ENCODE measurements at regions not wholly inside any gene's neighbourhood (a gene's known extent, or its start where the extent isn't known, plus 50 kb on each side); places are given as distances from the start of the nearest gene placed in this dataset.

DNA sequence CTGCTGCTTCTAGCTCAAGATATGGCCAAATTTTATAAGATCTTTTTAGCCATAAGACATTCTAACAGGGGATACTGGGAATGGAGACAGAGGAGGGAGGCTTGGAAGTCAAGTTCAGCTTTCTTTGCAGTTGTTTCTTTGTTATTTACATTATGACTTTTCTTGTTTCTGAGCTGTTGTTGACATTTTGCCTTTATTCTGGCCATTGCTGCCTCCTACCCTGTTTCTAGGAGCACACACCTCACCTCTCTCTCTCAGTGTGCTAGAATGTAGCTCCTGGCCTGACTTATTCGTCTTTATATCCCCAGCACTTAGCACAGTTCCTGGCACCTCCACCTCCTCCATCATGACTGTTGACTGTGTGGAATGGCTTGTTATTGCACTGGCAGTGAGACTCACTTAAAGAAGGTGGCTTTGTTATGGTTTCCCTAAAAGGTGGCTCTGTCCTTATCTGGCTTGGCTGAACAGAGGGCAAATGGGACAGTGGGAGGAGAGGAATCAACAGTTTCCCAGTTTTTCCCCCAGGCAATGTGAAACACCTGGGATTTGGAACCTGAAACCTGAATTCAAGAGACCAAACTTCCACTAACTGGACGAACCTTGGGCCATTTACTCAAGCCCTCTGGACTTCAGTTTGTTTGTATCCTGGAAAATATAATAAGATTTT is 76.1 kb upstream of the PPP2R5A start:
- no peak overlapping the region for H3K27ac Mint-ChIP-seq

DNA sequence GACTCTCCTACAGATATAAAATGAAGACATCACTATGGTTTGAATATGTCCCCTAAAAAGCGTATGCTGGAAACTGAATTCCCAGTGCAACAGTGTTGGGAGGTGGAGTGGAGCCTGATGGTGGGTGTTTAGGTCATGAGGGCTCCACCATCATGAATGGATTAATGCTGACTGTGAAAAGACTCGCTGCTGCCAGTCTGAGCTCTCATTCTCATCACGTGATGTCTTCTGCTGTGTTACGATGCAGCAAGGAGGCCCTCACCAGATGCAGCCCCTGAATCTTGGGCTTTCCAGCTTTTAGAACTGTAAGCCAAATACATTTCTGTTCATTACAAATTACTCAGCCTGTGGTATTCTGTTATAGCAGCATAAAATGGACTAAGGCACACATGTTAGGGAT is 73.8 kb upstream of the PPP2R5A start:
- WGBS (ENCODE audit: insufficient coverage): 95% methylated on average over 3 of the region's 4 CpGs
- H3K4me1 ChIP-seq (ENCODE audit: control insufficient read depth in 1 of 2, insufficient read depth in 2 of 2, low read length in 2 of 2): no peaks in the 10 kb centered on the region
- H3K4me3 ChIP-seq (replicated peaks in 1 of 3; ENCODE audit: low read depth in 2 of 3, low read length in 3 of 3): no peak overlapping the region
- no peak overlapping the region for H3K4me2 ChIP-seq (replicated peaks; ENCODE audit: extremely low read depth, low read length, poor library complexity, severe bottlenecking)
- H3K4me3 Mint-ChIP-seq: no peak overlapping the region
- H2AFZ ChIP-seq (ENCODE audit: insufficient read depth, low read depth, low read length, poor library complexity, severe bottlenecking): no peak overlapping the region
- H3K27me3 ChIP-seq (ENCODE audit: control insufficient read depth in 2 of 2, insufficient read depth in 2 of 2, low read length in 2 of 2): no peaks in the 10 kb centered on the region
- H3K4me1 Mint-ChIP-seq: peaks cover 6% of the 10 kb centered on the region
- H3K36me3 ChIP-seq (replicated peaks in 1 of 2; ENCODE audit: control insufficient read depth in 1 of 2, insufficient read depth in 2 of 2, low read length in 2 of 2): no peaks in the 10 kb centered on the region
- no peaks in the 10 kb centered on the region for H4K20me1 ChIP-seq (ENCODE audit: insufficient read depth, low read length)
- no peak overlapping the region for H3K27ac ChIP-seq (ENCODE audit: low read depth in 1 of 2, low read length in 2 of 2)
- TF ChIP-seq, protein P1, sequence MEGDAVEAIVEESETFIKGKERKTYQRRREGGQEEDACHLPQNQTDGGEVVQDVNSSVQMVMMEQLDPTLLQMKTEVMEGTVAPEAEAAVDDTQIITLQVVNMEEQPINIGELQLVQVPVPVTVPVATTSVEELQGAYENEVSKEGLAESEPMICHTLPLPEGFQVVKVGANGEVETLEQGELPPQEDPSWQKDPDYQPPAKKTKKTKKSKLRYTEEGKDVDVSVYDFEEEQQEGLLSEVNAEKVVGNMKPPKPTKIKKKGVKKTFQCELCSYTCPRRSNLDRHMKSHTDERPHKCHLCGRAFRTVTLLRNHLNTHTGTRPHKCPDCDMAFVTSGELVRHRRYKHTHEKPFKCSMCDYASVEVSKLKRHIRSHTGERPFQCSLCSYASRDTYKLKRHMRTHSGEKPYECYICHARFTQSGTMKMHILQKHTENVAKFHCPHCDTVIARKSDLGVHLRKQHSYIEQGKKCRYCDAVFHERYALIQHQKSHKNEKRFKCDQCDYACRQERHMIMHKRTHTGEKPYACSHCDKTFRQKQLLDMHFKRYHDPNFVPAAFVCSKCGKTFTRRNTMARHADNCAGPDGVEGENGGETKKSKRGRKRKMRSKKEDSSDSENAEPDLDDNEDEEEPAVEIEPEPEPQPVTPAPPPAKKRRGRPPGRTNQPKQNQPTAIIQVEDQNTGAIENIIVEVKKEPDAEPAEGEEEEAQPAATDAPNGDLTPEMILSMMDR (IDR thresholded peaks at IDR 0.05): no peak
- H3K9ac ChIP-seq (ENCODE audit: insufficient read depth, low read length, poor library complexity, severe bottlenecking): no peak overlapping the region
- H3K9me3 ChIP-seq (replicated peaks in 1 of 2; ENCODE audit: control insufficient read depth in 1 of 2, insufficient read depth in 1 of 2, low read length in 2 of 2): no peaks in the 10 kb centered on the region
- no peak overlapping the region for H3K27ac Mint-ChIP-seq
- peaks cover 1 to 2% (median 1%) of the 10 kb centered on the region in 3 donors for H3K27me3 Mint-ChIP-seq (ENCODE audit: low read depth in 3 of 3)
- H3K79me2 ChIP-seq (ENCODE audit: insufficient read depth, low read length): no peaks in the 10 kb centered on the region
- DNase-seq: no peak
- no peaks in the 10 kb centered on the region for H3K9me3 Mint-ChIP-seq
- H3K36me3 Mint-ChIP-seq: no peaks in the 10 kb centered on the region
- intact Hi-C loops (cut with micrococcal nuclease): no loop called here

More for the DNA sequence above, 76.1 kb upstream of the PPP2R5A start:
- no peak overlapping the region for H3K4me3 ChIP-seq (replicated peaks in 1 of 3; ENCODE audit: low read depth in 2 of 3, low read length in 3 of 3)
- Mint-ChIP-seq H3K36me3 (no peaks in the 10 kb centered on the region), H3K9me3 (no peaks in the 10 kb centered on the region), H3K27me3 (ENCODE audit: low read depth in 3 of 3) (no peaks in the 10 kb centered on the region), H3K4me1 (peaks cover 3% of the 10 kb centered on the region), H3K4me3 (no peak overlapping the region)
- H3K36me3 ChIP-seq (replicated peaks in 1 of 2; ENCODE audit: control insufficient read depth in 1 of 2, insufficient read depth in 2 of 2, low read length in 2 of 2): no peaks in the 10 kb centered on the region
- H3K9me3 ChIP-seq (replicated peaks in 1 of 2; ENCODE audit: control insufficient read depth in 1 of 2, insufficient read depth in 1 of 2, low read length in 2 of 2): no peaks in the 10 kb centered on the region
- H3K27ac ChIP-seq (ENCODE audit: low read depth in 1 of 2, low read length in 2 of 2): no peak overlapping the region
- DNase-seq: no peak
- H3K27me3 ChIP-seq (ENCODE audit: control insufficient read depth in 2 of 2, insufficient read depth in 2 of 2, low read length in 2 of 2): no peaks in the 10 kb centered on the region
- TF ChIP-seq, protein P1 (IDR thresholded peaks at IDR 0.05): no peak
- intact Hi-C loops (cut with micrococcal nuclease): no loop called here
- H3K79me2 ChIP-seq (ENCODE audit: insufficient read depth, low read length): no peaks in the 10 kb centered on the region
- no peak overlapping the region for H3K4me2 ChIP-seq (replicated peaks; ENCODE audit: extremely low read depth, low read length, poor library complexity, severe bottlenecking)
- H3K9ac ChIP-seq (ENCODE audit: insufficient read depth, low read length, poor library complexity, severe bottlenecking): no peak overlapping the region
- H3K4me1 ChIP-seq (ENCODE audit: control insufficient read depth in 1 of 2, insufficient read depth in 2 of 2, low read length in 2 of 2): no peaks in the 10 kb centered on the region
- no CpG with 5 or more reads among the region's 2 CpGs for WGBS (ENCODE audit: insufficient coverage)
- no peaks in the 10 kb centered on the region for H4K20me1 ChIP-seq (ENCODE audit: insufficient read depth, low read length)
- H2AFZ ChIP-seq (ENCODE audit: insufficient read depth, low read depth, low read length, poor library complexity, severe bottlenecking): no peak overlapping the region
